GM18873 (cell line): ENCODE measurements at regions not wholly inside any gene's neighbourhood (a gene's known extent, or its start where the extent isn't known, plus 50 kb on each side); places are given as distances from the start of the nearest gene placed in this dataset.

Experiments
- ATAC-seq: cut with Tn5 transposase; IDR thresholded peaks from one replicate; pipeline ENCODE4 v1.9.1; 2021; ENCODE audit warnings: mild to moderate bottlenecking, moderate library complexity, moderate number of reproducible peaks; ENCODE audit not compliant: unreplicated experiment, low FRiP score

DNA sequence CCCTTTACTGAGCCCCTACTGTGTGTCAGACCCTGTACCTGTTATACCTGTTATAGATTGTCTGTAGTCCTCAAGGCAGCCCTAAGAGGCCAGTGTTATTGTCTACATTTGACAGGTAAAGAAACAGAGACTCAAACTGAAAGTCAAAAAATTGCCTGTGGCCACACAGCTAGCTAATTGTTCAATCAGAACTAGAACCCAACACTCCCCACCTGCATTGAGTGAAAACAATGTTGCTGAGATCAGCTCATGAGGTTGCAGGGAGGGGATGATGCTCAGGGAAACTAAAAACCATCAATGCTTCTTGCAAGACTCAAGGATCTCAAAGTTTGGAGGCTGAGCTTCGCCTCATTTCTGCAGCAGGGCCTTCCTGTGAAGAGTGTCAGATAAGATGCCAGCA, 109.5 kb upstream of the LMO4 start:
- ATAC-seq: no peak

DNA sequence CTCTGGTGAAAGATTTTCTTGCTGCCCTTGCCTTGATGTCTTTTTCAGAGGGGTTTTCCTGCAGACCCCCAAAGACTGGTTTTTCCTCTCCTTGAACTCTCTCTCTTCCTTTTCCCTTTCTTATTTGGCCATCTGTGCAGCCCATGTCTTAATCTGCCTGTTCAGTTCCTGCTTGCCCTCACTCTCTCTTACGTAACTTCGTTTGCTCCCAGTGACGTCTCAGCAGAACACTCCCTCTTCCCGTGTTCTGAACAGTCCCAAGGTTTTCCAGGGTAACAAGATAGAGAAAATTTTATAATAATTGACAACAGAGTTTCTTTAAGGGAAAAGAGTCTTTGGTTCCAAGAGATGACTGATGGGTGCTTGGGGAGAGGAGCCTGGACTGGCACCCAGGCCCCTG, 109.1 kb upstream of the LMO4 start:
- ATAC-seq: no peak

DNA sequence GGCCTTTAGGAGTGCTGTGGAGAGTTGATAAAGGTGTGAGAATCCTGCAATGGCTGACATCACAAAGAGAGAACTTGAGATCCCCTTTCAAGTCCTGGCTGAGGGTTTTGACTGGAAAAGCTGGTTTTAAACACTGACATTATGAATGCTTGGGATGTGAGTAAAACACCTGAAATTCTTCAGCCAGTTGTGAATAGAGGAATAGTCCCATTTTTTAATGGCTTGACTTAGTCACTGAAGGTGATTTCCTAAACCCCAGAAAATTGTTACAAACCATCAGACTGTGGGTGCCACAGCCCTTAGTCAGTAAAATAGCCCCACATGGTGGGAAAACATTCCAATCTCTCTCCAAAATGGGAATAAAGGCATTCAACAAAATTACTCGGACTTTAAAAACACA, 107.7 kb upstream of the LMO4 start:
- ATAC-seq: no peak

DNA sequence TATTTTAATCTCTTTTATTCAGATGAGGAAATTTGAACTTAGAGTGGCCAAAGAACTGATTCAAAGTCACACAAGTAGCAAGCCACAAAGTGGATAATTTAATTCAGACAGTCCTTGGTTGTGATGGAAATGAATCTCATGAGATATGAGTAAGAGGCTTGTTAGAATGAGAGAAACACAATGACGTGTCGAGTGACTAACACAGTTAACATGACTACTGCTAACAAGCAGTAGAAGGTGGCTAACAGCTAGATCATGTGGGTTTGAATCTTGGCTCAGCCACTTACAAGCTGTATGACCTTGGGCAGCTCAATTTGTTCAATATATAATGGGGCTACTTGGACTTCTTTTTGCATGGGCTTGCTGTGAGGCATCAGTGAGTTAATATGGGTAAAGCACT, 104.5 kb upstream of the LMO4 start:
- no peak for ATAC-seq

DNA sequence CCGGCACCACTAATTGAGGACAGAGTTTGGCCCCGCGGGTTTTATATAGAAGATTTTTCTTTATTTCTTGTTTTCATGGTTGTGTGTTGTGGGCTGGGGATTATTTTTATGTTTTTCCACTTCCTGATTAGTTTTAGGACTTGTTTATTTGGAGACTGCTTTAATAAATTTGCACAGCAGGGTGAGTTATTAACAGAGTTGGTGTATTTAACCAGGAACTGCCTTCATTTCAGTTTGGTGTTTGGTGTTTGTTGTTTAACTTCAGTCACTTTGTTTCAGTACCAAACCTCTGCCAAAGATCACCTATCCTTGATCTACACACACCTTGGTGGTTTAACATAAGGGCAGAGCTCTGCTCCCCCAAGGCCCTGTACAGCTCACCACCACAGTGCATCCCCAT, 103.5 kb upstream of the LMO4 start:
- no peak for ATAC-seq

DNA sequence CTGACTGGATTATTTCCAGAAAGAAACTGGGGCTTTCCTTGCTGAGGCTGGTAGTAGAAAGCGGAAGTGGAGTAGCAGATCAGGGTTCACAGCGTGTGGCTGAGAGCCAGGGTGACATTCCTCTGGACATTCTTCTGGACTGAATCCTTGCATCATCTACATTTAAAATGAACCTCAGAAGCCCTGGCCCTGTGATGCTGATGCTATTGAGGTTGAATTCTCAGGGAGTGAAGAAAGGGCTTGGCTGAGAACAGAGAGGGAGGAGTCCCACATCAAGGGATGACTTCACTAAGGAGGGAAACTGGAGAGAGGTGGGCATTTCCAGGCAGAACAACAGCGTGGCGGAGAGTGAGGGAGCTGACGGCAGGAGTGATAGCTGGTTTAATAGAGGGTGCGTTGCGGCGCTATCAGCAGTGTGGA, 102.3 kb upstream of the LMO4 start:
- ATAC-seq: no peak

DNA sequence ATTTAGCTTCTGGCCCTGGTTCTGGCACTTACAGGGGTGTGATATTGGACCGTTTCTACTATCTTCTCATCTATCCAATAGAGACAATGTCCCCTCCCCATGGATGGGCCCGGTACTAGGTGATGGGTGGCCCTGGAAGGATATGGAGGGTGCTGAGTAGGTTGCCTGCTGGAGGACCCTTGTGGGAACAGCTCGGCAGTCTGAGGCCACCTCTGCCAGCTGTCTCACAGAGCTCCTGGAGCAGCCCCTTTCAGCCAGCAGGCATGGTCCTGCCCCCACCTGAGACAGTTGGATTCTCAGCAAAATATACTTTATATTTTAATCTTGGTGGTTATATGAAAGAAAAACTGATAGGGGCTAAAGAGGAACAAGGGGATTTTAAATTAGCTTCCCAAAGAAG, 101.0 kb upstream of the LMO4 start:
- ATAC-seq: no peak

DNA sequence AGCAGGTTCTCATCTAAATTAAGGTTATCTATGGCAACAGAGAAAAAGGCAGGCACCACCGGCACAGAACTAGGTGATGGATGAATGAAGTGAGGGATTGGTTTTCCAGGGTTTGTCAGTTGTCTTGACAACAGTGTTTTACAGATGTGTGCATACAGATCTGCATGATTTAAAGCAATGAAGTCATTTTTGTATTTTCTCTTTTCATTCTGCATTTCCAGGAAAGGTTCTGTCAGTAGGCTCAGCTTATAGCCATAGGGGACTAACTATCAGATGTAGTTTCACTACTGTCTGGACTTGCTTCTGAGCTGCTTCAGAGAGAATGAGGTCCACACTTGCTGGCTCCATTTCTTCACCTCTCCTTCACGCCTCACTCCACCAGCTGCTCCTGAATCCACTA, 98.2 kb upstream of the LMO4 start:
- ATAC-seq: no peak

DNA sequence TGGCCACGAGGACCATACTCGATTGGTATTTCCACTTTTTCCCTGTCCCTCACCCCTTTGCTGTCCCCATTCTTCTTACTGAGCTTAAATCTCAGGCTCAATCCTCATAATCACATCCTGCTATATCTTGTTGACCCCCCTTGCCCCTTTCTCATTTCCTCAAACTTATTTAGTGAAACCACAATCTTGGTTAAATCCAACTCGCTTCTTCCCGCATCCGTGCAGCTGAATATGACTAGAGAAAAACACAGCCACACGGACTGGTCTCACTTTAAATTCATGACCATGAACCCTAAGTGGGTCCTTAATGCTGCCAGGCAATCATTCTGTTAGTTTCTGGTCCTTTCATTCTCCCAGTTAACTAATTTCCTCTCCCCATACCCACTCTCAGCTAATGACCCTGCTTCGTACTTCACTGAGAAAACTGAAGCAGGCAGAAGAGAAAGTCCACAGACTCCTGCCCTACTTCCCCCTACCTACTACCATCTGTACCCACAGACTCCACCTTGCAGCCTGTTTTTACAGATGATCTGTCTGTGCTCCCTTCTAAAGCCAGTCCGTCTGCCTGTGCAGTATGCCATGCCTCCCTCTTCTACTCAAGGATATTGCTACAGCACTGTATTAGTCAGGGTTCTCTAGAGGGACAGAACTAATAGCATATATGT, 96.8 kb upstream of the LMO4 start:
- ATAC-seq: no peak

DNA sequence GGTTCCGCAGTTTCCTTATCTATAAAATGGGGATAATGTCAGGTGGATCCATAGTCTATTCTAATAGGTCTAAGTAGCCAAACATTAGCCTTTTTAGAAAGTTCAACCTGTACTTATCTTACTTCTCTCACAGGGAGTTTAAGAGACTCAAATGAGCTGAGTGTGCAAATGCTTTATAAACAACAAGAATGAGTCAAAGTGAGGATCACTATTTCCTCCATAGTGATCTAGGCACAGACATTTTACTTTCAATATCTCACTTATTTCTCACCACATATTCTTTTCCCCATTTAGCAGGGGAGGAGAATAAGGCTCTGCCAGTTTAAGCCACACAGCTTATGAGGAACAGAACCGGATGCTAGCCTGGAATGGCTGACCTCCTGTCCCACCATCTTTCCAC, 92.1 kb upstream of the LMO4 start:
- ATAC-seq: no peak

DNA sequence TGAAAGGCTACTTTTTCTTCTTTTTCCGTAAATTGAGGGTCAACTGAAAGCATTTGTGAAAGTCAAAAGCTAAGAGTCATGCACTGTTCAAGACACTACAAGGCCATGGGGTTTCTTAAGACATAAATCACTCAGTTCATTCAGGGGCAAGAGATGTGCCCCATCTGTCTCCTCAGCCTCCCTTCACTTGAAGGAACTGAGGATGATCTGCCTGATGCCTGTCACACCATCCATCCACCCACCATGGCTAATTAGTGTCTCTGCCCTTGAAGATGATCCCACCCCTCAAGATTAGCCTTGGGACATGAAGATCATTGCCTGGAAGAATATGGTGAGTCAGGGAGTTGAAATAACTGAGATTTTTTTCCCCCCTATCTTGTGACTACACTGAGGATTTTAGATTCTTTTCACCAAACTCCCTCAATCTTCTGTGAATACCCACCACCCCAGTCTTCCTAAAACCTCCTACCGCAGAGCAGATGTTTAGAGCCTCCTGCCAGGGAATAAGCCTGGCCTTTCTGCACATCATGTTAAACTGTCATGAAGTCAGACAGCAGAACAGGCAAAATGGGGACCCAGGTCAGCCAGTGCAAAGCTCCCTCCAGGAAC, 88.6 kb upstream of the LMO4 start:
- ATAC-seq: no peak

DNA sequence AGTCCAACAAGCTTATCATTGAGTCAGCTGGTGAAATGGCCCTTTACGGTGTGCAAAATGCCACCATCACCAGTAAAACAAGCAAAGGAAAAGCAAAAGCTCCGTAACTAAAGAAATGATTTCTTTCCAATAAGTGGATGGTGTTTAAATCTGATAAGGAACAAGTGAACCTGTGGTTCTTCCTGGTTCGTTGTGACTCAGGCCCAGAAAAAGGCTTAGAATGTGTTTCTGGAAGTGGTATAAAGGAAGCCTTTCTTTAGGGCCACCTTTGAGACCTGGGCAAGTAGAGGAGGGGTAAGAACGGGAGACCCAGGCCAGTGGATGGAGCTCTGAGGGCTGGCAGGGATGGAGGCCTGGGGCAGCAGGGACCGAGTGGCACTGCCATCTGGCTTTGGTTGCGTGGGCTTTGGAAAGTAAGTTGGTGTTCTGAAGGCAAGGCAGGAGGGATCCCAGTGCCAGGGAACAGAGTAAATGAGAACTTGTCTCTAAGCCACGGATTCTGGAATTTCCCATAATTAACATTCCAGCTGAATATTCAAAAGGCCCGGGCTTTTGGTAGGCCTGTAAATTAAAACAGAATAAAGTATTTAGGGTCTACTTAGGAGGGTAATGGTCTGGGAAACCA, 87.9 kb upstream of the LMO4 start:
- ATAC-seq: no peak

DNA sequence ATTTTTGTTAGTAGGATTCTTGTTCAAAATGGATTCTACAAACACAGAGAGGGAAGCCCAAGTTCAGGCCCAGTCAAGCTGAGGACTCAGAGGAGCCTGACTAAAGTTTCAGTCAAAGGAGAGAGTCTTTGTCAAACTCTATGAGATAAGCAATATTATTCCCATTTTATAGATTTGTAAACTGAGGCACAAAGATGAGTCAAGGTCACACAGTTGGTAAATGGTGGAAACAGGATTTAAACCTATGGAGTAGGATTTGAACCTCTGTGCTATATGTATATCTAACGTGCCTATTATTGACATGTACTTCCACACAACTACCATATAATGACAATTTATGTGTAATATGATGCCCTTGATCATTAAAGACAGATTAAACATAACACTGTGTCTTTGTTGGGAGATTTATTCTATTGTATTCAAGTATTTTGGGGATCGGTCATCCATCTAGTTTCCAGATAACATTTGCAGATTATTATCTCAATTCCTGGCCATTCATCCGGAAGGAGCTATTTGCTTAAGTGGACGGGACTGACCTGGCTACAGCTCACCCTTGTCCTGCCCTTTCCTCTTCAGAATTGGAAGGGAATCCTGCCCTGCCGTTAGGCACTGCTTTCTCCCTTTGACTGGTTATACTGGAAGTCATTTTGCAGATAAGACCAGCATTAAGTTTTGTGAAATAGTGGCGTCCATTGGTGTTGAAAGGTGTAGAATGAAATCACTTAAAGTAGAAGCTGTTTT, 86.1 kb upstream of the LMO4 start:
- ATAC-seq: no peak

DNA sequence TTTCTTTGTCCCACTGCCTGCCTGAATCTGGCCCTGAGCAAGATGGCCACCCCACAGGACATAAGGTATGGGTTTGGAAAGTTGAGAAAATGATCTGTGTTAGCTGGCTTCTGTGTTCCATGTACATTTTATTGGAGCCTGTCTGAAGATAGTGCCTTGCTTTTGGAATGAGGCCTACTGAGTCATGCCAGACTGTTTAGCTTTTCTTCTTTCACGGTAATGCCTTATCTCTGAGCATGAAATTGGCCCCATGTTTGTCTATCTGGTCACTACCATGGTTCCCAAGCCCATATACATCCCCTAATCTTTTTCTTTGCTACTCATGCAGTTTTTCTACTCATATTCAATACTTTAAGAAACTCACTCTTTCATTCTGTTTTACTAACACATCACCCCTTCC, 85.1 kb upstream of the LMO4 start:
- ATAC-seq: no peak

DNA sequence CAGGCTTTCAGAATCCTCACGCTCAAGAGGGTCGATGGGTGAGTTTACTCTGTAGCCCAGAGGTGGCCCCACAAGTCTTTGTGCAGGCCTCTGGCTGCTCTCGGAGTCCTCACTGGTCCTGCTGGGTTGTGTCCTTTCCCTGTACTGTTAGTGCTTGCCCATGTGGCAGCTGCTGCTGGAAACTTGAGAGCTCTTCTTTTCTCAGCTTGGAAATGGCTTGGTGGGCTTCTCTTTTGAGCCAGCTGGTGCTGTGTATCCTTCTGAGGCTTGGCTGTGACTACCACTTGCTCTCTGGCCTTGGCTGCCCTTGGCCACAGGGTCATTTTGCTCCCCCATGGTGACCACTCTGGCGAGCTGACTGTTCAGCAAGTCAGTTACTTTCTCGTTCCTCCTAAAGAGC, 82.2 kb upstream of the LMO4 start:
- no peak for ATAC-seq

DNA sequence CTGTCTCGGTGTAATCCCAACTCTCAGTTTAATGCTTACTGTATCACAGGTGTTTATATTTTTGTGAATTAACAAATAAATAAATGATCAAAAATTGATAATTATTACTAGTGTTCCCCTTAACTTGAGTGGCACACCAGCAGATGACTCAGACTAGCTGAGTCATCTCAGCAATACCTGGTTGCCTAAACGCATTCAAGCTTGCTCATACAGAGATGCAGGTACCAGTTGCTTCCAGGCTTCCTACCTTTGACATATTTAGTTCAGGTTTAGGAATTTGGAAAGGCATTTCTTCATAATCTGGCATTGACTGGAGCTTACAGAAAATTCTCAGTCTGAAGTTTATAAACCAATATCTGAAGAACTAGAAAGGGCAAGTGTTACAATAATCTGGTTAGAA, 78.9 kb upstream of the LMO4 start:
- ATAC-seq: no peak

DNA sequence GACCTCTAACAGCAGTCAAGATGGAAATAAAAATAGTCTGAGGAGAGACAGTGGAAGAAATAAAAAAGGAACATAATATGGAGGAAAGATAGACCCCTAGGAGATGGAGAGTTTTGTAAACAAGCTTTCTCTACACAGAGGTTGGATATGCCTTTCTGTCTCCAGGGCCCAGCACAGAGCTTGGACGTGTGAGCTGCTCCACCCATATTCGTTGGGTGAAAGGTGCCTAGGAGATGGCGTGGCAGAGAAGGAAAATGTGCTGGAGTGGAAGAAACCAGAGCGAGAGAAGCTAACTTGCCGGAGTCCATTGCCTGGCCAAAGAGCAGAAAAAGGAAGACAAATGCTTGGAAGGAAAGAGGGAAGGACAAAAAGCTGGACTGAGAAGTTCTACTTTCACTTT, 78.3 kb upstream of the LMO4 start:
- ATAC-seq: no peak

DNA sequence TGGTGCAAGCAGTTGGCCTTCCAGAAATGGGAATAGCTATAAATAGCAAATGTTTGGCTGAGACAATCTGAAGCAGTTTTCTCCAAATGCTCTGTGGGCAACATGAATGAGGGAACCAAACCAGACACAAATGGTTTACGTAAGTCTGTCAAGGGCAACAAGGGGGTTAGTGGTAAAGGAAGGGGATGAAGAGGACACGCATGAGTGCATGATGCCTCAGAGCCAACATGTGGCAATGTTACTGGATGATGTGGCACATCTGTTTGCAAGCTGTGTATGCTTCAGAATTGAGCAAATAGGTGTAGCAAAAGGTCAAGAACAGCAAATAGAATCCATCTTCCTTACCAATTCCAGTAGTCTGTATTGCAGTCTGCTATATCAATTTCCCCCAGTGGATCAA, 76.3 kb upstream of the LMO4 start:
- no peak for ATAC-seq

DNA sequence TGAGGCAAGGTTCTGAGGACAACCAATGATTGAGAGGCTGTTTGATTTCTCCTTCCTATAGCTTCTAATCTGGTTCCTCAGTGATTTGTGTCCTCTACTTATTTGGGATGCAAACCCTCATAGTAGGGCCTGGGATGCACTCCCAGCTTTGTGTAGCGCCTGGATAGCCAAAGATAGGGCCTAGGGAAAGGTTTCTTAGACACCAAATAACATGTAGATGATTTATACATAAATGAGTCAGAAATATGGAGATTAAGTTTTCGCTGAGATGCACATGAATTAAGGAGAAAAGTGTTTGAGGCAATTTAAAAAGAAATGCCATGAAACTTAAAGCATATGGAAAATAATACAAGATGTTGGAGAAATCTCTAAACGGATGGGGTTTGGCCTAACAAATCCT, 66.0 kb upstream of the LMO4 start:
- ATAC-seq: no peak

DNA sequence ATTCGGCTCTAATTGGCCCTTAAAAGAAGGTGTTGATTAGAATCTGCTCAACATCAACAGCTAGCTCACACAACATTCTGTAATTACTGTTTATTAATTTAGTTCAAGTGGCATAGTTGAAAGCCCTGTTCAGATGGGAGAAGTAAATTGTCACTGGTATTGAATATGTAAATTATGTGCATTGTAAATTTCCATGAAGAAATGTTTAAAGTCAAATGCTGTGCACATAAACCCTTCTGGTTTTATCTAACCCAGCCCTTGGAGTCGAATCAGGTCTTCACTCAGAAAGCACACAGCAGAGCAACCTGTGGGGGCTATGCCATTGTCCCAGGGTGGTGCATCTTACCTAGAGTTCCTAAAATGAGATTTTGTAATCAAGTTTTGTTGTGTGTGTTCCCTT, 65.4 kb upstream of the LMO4 start:
- ATAC-seq: no peak

DNA sequence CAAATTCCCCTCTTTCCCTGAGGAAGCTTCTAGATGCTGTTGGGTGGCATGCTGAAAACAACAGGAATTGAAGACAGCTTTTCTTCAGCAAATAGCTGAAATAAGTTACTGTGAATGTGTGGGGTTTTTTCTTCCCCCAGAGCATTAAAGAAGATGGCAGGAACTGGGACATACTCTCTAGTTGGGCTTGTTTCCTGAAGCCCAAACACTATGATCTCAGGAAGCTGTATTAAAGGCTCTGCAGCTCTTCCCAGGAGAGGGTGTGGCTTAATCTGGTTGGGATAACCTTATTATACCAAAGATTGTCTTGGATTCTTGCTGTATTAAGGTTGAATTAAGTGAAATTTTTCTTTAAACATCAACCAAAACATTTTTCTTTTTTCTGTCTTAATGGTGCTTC, 64.9 kb upstream of the LMO4 start:
- ATAC-seq: no peak

DNA sequence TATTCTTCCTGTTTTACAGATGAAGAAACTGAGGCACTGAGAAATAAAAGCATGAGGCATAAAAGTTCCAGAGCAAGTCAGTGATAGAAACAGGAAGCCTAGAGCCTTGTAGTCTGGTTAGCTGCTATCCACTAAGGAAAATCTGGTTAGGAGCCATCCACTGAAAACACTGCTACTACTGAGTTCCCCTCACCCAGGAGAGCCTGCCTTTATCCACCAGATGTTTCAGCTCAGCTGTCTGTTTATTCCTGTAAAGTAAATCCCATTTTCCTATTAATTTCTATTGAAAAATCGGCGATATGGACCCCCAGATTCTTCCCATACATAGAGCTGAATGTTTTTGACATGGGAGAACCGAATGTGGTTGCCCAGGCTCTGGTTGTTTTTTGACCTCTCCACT, 63.7 kb upstream of the LMO4 start:
- ATAC-seq: no peak
